Testis (tissue), 2 donors: ENCODE measurements at regions not wholly inside any gene's neighbourhood (a gene's known extent, or its start where the extent isn't known, plus 50 kb on each side); places are given as distances from the start of the nearest gene placed in this dataset.

Experiments used
- DNase-seq: peaks from one replicate; pipeline ENCODE4 v3.0.0-alpha.2; 2019
- H3K27ac ChIP-seq, 2 donors: fragments of 200-600 bp; sonication (generic); one replicate each; pipeline ENCODE4 v1.5.1; 2019
- H3K27me3 ChIP-seq: fragments of 200-600 bp; sonication (generic); one replicate; pipeline ENCODE4 v1.5.1; 2019
- H3K36me3 ChIP-seq: fragments of 200-600 bp; sonication (generic); one replicate; pipeline ENCODE4 v1.5.1; 2017; ENCODE audit warnings: low read depth; ENCODE audit errors: missing control alignments
- H3K4me1 ChIP-seq: fragments of 200-600 bp; sonication (generic); one replicate; pipeline ENCODE4 v1.5.1; 2019
- H3K4me3 ChIP-seq, 2 donors: fragments of 200-600 bp; sonication (generic); one replicate each; pipeline ENCODE4 v1.5.1; 2017 to 2019
- H3K9me3 ChIP-seq: fragments of 200-600 bp; sonication (generic); one replicate; pipeline ENCODE4 v1.5.1; 2017
- CTCF ChIP-seq, 3 experiments: fragments of 450-650 bp in 2 of 3; fragments of 200-600 bp in 1 of 3; sonication (generic) in 1 of 3; IDR thresholded peaks; one replicate each; pipeline ENCODE4 v1.5.1; 2016 to 2019; ENCODE audit warnings: antibody characterized with exemption in 3 of 3, mild to moderate bottlenecking in 2 of 3, moderate library complexity in 1 of 3
- POLR2A ChIP-seq: fragments of 450-650 bp; IDR thresholded peaks from one replicate; pipeline ENCODE4 v1.6.1; 2017; ENCODE audit warnings: antibody characterized with exemption, mild to moderate bottlenecking, moderate library complexity
- WGBS, 2 donors: methylation state at CpG; one replicate each; pipeline ENCODE4 v1.1.5; 2018; 5-methylcytosine and 5-hydroxymethylcytosine counted together
- intact Hi-C: fragments of 100-400 bp; cut with DNase I; formaldehyde crosslinking; loops from one replicate; pipeline ENCODE4 v1.15.1; 2023; ENCODE audit warnings: low total_unique reads

DNA sequence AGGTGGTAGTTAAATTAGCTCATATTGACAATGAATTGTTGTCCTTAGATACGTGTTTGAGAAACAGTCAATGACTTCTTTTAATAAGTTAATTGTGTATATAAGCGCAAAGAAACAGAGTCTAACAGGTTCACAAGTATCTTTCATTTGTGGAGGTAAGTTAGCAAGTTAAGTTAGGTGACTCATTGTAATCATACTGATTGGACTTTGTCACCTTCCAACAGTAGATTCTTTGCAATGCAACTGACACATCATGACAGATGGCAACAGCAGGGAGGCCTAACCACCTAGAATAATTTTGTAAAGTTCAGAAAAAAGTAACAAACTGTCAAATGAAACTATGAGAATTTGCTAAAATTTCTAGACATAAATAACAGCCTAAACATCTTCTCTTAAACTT lies 207.6 kb upstream of the PITX2 start:
- 42 to 65% methylated on average over 2 of the region's 2 CpGs for WGBS, 2 donors
- no peaks in the 10 kb centered on the region for H3K4me1 ChIP-seq
- no peak overlapping the region for H3K27ac ChIP-seq
- H3K4me3 ChIP-seq: no peak overlapping the region
- TF ChIP-seq CTCF (IDR thresholded peaks at IDR 0.05) (no peak), POLR2A (no peak)
- H3K36me3 ChIP-seq: no peaks in the 10 kb centered on the region
- no peaks in the 10 kb centered on the region for H3K27me3 ChIP-seq
- no peaks in the 10 kb centered on the region for H3K9me3 ChIP-seq
- intact Hi-C loops: no loop called here
- no peak for DNase-seq

GRCh38 chr4:110837896-110838450 lies 215.1 kb upstream of the PITX2 start:
- 44 to 53% methylated on average over 7 of the region's 7 CpGs for WGBS, 2 donors
- H3K4me3 ChIP-seq: no peak overlapping the region
- no peaks in the 10 kb centered on the region for H3K27me3 ChIP-seq
- TF ChIP-seq CTCF (IDR thresholded peaks at IDR 0.05) (no peak), POLR2A (no peak)
- no peaks in the 10 kb centered on the region for H3K9me3 ChIP-seq
- no peak overlapping the region for H3K27ac ChIP-seq
- DNase-seq: no peak
- no peaks in the 10 kb centered on the region for H3K36me3 ChIP-seq
- H3K4me1 ChIP-seq: no peaks in the 10 kb centered on the region
- intact Hi-C loops: no loop called here

- H3K9me3 ChIP-seq: no peaks in the 10 kb centered on the region
- H3K27me3 ChIP-seq: no peaks in the 10 kb centered on the region
- intact Hi-C loops: no loop called here
- WGBS, 2 donors: 46 to 58% methylated on average over 2 of the region's 2 CpGs
- no peak for TF ChIP-seq CTCF (IDR thresholded peaks at IDR 0.05)
- no peak for TF ChIP-seq POLR2A
- no peaks in the 10 kb centered on the region for H3K36me3 ChIP-seq
- H3K27ac ChIP-seq: no peak overlapping the region
- DNase-seq: no peak
- no peak overlapping the region for H3K4me3 ChIP-seq
- H3K4me1 ChIP-seq: no peaks in the 10 kb centered on the region
Observed at GRCh38 chr4:110840221-110840654, 217.4 kb upstream of the PITX2 start.

GRCh38 chr4:110848787-110849186 lies 225.9 kb upstream of the PITX2 start:
- TF ChIP-seq CTCF (IDR thresholded peaks at IDR 0.05) (no peak), POLR2A (no peak)
- Histone ChIP-seq H3K9me3 (no peaks in the 10 kb centered on the region), H3K27me3 (no peaks in the 10 kb centered on the region), H3K36me3 (no peaks in the 10 kb centered on the region), H3K4me1 (no peaks in the 10 kb centered on the region), H3K27ac (no peak overlapping the region), H3K4me3 (no peak overlapping the region)
- WGBS, 2 donors: 77 to 83% methylated on average over 1 of the region's 1 CpG
- no peak for DNase-seq
- intact Hi-C loops: no loop called here

DNA sequence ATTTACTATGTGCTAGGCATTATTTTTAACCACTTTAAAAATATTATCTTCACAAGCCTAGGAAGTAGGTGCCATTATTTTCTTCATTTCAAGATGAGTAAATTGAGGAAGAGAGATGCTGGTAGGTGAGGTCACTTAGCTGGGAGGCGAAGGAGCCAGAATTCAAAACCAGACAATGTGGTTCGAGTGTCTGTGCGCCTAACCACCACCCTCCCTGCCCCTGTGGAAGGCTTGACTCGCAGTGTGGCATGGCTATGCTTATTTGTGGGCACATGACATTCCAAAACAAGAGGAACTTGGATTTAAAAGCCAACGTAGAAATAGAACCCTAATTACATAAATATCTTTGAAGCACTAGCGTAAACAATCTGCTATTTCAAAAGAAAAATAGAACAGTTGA lies 226.6 kb upstream of the PITX2 start:
- H3K27me3 ChIP-seq: no peaks in the 10 kb centered on the region
- H3K4me1 ChIP-seq: no peaks in the 10 kb centered on the region
- no peak overlapping the region for H3K27ac ChIP-seq
- H3K36me3 ChIP-seq: no peaks in the 10 kb centered on the region
- no peak overlapping the region for H3K4me3 ChIP-seq
- intact Hi-C loops: no loop called here
- no peak for TF ChIP-seq POLR2A
- TF ChIP-seq CTCF (IDR thresholded peaks at IDR 0.05): no peak
- no peak for DNase-seq
- WGBS, 2 donors: 76 to 80% methylated on average over 6 of the region's 6 CpGs
- H3K9me3 ChIP-seq: no peaks in the 10 kb centered on the region
